ENCODE measurements at regions not wholly inside any gene's neighbourhood (a gene's known extent, or its start where the extent isn't known, plus 50 kb on each side); places are given as distances from the start of the nearest gene placed in this dataset.

DNA sequence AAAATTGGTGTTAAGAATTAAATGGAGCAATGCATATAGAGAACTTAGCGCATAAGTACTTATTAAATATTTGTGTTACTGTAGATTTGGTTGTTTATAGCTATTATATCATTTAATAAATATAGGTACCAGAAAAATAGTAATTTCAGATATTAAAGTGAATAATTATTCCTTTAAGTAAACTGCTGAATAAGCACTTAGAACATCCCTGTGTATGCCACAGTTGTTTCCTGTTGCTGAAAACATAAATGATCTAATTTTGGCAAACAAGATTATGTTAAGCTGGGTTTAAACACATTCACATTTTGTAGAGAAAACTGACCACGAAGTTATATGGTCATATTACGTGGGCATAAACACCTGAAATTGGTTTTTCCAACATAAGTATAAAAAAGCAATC, 388.0 kb upstream of the ZNF804A start:
- no peak overlapping the region for H4K5ac ChIP-seq (ENCODE audit: low read length)
- H3K36me3 ChIP-seq (ENCODE audit: control insufficient read depth, insufficient read depth, low read length) = no peaks in the 10 kb centered on the region
- H4K8ac ChIP-seq (ENCODE audit: low read depth, low read length) = no peak overlapping the region
- H3K23ac ChIP-seq (ENCODE audit: low read length) = no peak overlapping the region
- no peak overlapping the region for H3K4me3 ChIP-seq (ENCODE audit: low read length)
- no peak overlapping the region for H3K4me2 ChIP-seq (ENCODE audit: low read length)
- no peak overlapping the region for H2BK5ac ChIP-seq (ENCODE audit: low read length)
- H3K27ac ChIP-seq (ENCODE audit: low read depth, low read length) = no peak overlapping the region
- H2AK5ac ChIP-seq (ENCODE audit: low read length) = no peak overlapping the region
- DNase-seq = no peak
- no peak overlapping the region for H3K18ac ChIP-seq (ENCODE audit: low read length)
- H3K79me2 ChIP-seq (ENCODE audit: control insufficient read depth, insufficient read depth, low read length) = no peaks in the 10 kb centered on the region
- no peaks in the 10 kb centered on the region for H3K4me1 ChIP-seq (ENCODE audit: control insufficient read depth, low read depth, low read length)
- no peak overlapping the region for H3K9ac ChIP-seq (ENCODE audit: low read length)
- no peak overlapping the region for H2BK15ac ChIP-seq (replicated peaks; ENCODE audit: low read depth)
- H2BK120ac ChIP-seq (ENCODE audit: low read depth, low read length) = no peak overlapping the region
- no peaks in the 10 kb centered on the region for H3K79me1 ChIP-seq (ENCODE audit: low read length)
- H3K56ac ChIP-seq (ENCODE audit: low read length) = no peak overlapping the region
- H3K27me3 ChIP-seq (ENCODE audit: insufficient read depth, low read length, poor library complexity) = no peaks in the 10 kb centered on the region
- H3K4ac ChIP-seq (ENCODE audit: low read depth, low read length) = no peak overlapping the region
- WGBS (ENCODE audit: extremely low coverage, insufficient coverage, low lambda C conversion rate) = no CpG with 5 or more reads among the region's 3 CpGs

- no peak overlapping the region for H3K4me2 ChIP-seq (ENCODE audit: low read length)
- no peak overlapping the region for H2BK15ac ChIP-seq (replicated peaks; ENCODE audit: low read depth)
- no peaks in the 10 kb centered on the region for H3K4me1 ChIP-seq (ENCODE audit: control insufficient read depth, low read depth, low read length)
- no peak overlapping the region for H3K9ac ChIP-seq (ENCODE audit: low read length)
- no peak overlapping the region for H3K18ac ChIP-seq (ENCODE audit: low read length)
- H3K4ac ChIP-seq (ENCODE audit: low read depth, low read length) = no peak overlapping the region
- no peak overlapping the region for H3K56ac ChIP-seq (ENCODE audit: low read length)
- no peaks in the 10 kb centered on the region for H3K79me1 ChIP-seq (ENCODE audit: low read length)
- no peak overlapping the region for H4K5ac ChIP-seq (ENCODE audit: low read length)
- no peak overlapping the region for H2BK5ac ChIP-seq (ENCODE audit: low read length)
- no peaks in the 10 kb centered on the region for H3K79me2 ChIP-seq (ENCODE audit: control insufficient read depth, insufficient read depth, low read length)
- no peaks in the 10 kb centered on the region for H3K36me3 ChIP-seq (ENCODE audit: control insufficient read depth, insufficient read depth, low read length)
- H2BK120ac ChIP-seq (ENCODE audit: low read depth, low read length) = no peak overlapping the region
- H3K4me3 ChIP-seq (ENCODE audit: low read length) = no peak overlapping the region
- WGBS (ENCODE audit: extremely low coverage, insufficient coverage, low lambda C conversion rate) = no CpG with 5 or more reads among the region's 1 CpG
- H2AK5ac ChIP-seq (ENCODE audit: low read length) = no peak overlapping the region
- DNase-seq = no peak
- no peak overlapping the region for H4K8ac ChIP-seq (ENCODE audit: low read depth, low read length)
- H3K27ac ChIP-seq (ENCODE audit: low read depth, low read length) = no peak overlapping the region
- no peaks in the 10 kb centered on the region for H3K27me3 ChIP-seq (ENCODE audit: insufficient read depth, low read length, poor library complexity)
- H3K23ac ChIP-seq (ENCODE audit: low read length) = no peak overlapping the region
Measured at GRCh38 chr2:184215745-184216144, 382.6 kb upstream of the ZNF804A start.

DNA sequence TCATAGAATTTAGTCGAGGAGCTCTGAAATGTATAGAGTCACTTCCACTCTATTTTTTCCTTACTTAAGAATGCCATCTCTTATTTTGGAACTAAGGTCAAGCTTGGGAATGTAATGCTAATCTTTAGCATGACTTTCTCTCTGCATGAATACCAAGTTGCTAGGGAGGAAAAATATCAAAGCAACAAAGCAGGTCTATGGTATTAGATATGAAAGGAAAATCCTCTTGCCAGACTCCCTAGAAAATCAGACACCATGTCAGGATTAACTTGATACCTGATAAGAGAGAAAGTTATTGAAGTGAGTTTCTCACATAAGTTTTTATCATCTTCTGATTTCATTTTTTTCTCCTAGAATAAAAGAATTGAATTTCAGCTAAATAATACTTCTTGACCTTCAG, 341.7 kb upstream of the ZNF804A start:
- Histone ChIP-seq H3K27ac (ENCODE audit: low read depth, low read length) (no peak overlapping the region), H3K4me1 (ENCODE audit: control insufficient read depth, low read depth, low read length) (no peaks in the 10 kb centered on the region), H3K36me3 (ENCODE audit: control insufficient read depth, insufficient read depth, low read length) (no peaks in the 10 kb centered on the region), H3K4ac (ENCODE audit: low read depth, low read length) (no peak overlapping the region), H2BK5ac (ENCODE audit: low read length) (no peak overlapping the region), H3K79me2 (ENCODE audit: control insufficient read depth, insufficient read depth, low read length) (no peaks in the 10 kb centered on the region), H2BK120ac (ENCODE audit: low read depth, low read length) (no peak overlapping the region), H2AK5ac (ENCODE audit: low read length) (no peak overlapping the region), H3K23ac (ENCODE audit: low read length) (no peak overlapping the region), H3K18ac (ENCODE audit: low read length) (no peak overlapping the region), H2BK15ac (replicated peaks; ENCODE audit: low read depth) (no peak overlapping the region), H4K8ac (ENCODE audit: low read depth, low read length) (no peak overlapping the region), H3K9ac (ENCODE audit: low read length) (no peak overlapping the region), H3K4me2 (ENCODE audit: low read length) (no peak overlapping the region), H3K4me3 (ENCODE audit: low read length) (no peak overlapping the region), H3K27me3 (ENCODE audit: insufficient read depth, low read length, poor library complexity) (no peaks in the 10 kb centered on the region), H4K5ac (ENCODE audit: low read length) (no peak overlapping the region), H3K79me1 (ENCODE audit: low read length) (no peaks in the 10 kb centered on the region), H3K56ac (ENCODE audit: low read length) (no peak overlapping the region)
- no peak for DNase-seq
- WGBS (ENCODE audit: extremely low coverage, insufficient coverage, low lambda C conversion rate) = no CpG with 5 or more reads among the region's 1 CpG

DNA sequence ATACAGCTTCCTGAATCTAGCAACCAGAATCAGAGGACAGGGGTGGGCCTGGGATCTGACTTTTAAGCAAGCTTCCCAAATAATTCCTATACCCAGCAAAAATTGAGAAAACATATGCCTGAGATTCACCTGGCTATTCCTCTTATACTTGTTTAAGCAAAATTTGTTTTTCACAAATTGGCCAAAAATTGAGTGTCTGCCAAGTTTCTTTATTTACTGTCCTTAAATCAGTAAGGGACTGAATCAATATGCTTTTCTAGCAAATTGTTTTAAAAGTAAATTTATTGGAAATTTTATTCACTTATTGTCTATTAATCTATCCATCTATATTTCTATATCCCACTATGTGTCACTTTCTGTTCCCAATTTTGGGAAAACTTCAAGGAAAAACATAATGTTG, 337.0 kb upstream of the ZNF804A start:
- H3K4me3 ChIP-seq (ENCODE audit: low read length) = no peak overlapping the region
- H3K23ac ChIP-seq (ENCODE audit: low read length) = no peak overlapping the region
- H3K27ac ChIP-seq (ENCODE audit: low read depth, low read length) = no peak overlapping the region
- H3K18ac ChIP-seq (ENCODE audit: low read length) = no peak overlapping the region
- H3K56ac ChIP-seq (ENCODE audit: low read length) = no peak overlapping the region
- H2BK120ac ChIP-seq (ENCODE audit: low read depth, low read length) = no peak overlapping the region
- no peaks in the 10 kb centered on the region for H3K36me3 ChIP-seq (ENCODE audit: control insufficient read depth, insufficient read depth, low read length)
- DNase-seq = no peak
- H4K5ac ChIP-seq (ENCODE audit: low read length) = no peak overlapping the region
- no peak overlapping the region for H2AK5ac ChIP-seq (ENCODE audit: low read length)
- H2BK5ac ChIP-seq (ENCODE audit: low read length) = no peak overlapping the region
- H4K8ac ChIP-seq (ENCODE audit: low read depth, low read length) = no peak overlapping the region
- no peaks in the 10 kb centered on the region for H3K79me1 ChIP-seq (ENCODE audit: low read length)
- H3K9ac ChIP-seq (ENCODE audit: low read length) = no peak overlapping the region
- no peaks in the 10 kb centered on the region for H3K27me3 ChIP-seq (ENCODE audit: insufficient read depth, low read length, poor library complexity)
- H3K4ac ChIP-seq (ENCODE audit: low read depth, low read length) = no peak overlapping the region
- H3K4me2 ChIP-seq (ENCODE audit: low read length) = no peak overlapping the region
- H3K79me2 ChIP-seq (ENCODE audit: control insufficient read depth, insufficient read depth, low read length) = no peaks in the 10 kb centered on the region
- no peaks in the 10 kb centered on the region for H3K4me1 ChIP-seq (ENCODE audit: control insufficient read depth, low read depth, low read length)
- H2BK15ac ChIP-seq (replicated peaks; ENCODE audit: low read depth) = no peak overlapping the region

- no peak overlapping the region for H2AK5ac ChIP-seq (ENCODE audit: low read length)
- no peak overlapping the region for H3K27ac ChIP-seq (ENCODE audit: low read depth, low read length)
- no peak for DNase-seq
- no peak overlapping the region for H2BK15ac ChIP-seq (replicated peaks; ENCODE audit: low read depth)
- no CpG with 5 or more reads among the region's 3 CpGs for WGBS (ENCODE audit: extremely low coverage, insufficient coverage, low lambda C conversion rate)
- H3K23ac ChIP-seq (ENCODE audit: low read length) = no peak overlapping the region
- no peaks in the 10 kb centered on the region for H3K79me1 ChIP-seq (ENCODE audit: low read length)
- H2BK5ac ChIP-seq (ENCODE audit: low read length) = no peak overlapping the region
- no peak overlapping the region for H3K56ac ChIP-seq (ENCODE audit: low read length)
- no peak overlapping the region for H3K9ac ChIP-seq (ENCODE audit: low read length)
- no peaks in the 10 kb centered on the region for H3K79me2 ChIP-seq (ENCODE audit: control insufficient read depth, insufficient read depth, low read length)
- no peak overlapping the region for H3K4ac ChIP-seq (ENCODE audit: low read depth, low read length)
- no peak overlapping the region for H3K4me2 ChIP-seq (ENCODE audit: low read length)
- no peak overlapping the region for H4K8ac ChIP-seq (ENCODE audit: low read depth, low read length)
- no peak overlapping the region for H3K4me3 ChIP-seq (ENCODE audit: low read length)
- H3K36me3 ChIP-seq (ENCODE audit: control insufficient read depth, insufficient read depth, low read length) = no peaks in the 10 kb centered on the region
- no peaks in the 10 kb centered on the region for H3K27me3 ChIP-seq (ENCODE audit: insufficient read depth, low read length, poor library complexity)
- no peak overlapping the region for H2BK120ac ChIP-seq (ENCODE audit: low read depth, low read length)
- H3K4me1 ChIP-seq (ENCODE audit: control insufficient read depth, low read depth, low read length) = no peaks in the 10 kb centered on the region
- no peak overlapping the region for H4K5ac ChIP-seq (ENCODE audit: low read length)
- no peak overlapping the region for H3K18ac ChIP-seq (ENCODE audit: low read length)
Measured at GRCh38 chr2:184261818-184262217, 336.5 kb upstream of the ZNF804A start.

DNA sequence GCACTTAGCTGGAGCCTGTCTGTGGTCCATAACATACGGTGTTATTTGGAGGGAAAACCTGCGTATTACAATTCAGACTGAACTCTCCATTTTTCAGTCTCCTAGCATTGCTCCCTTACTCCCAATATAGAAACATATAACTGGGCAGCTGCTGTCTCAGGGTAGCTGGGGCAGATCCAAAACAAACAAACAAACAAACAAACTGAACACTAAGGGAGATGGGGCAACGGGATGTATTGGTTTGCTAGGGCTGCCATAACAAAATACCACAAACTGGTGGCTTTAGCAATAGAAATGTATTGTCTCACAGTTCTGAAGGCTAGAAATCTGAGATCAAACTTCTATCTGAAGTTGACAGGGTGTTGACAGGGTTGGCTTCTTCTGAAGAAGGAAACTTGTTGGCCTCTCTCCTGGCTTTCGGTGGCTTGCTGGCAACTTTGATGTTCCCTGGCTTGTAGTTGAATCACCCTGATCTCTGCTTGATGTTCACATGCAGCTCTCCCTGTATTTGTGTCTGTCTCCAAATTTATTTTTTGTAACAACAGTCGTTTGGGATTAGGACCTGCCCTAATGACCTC, 329.3 kb upstream of the ZNF804A start:
- H3K56ac ChIP-seq (ENCODE audit: low read length) = no peak overlapping the region
- H4K5ac ChIP-seq (ENCODE audit: low read length) = no peak overlapping the region
- no peak overlapping the region for H3K4ac ChIP-seq (ENCODE audit: low read depth, low read length)
- H3K23ac ChIP-seq (ENCODE audit: low read length) = no peak overlapping the region
- H3K4me3 ChIP-seq (ENCODE audit: low read length) = no peak overlapping the region
- no peak overlapping the region for H2BK120ac ChIP-seq (ENCODE audit: low read depth, low read length)
- no peaks in the 10 kb centered on the region for H3K79me1 ChIP-seq (ENCODE audit: low read length)
- H3K9ac ChIP-seq (ENCODE audit: low read length) = no peak overlapping the region
- H3K18ac ChIP-seq (ENCODE audit: low read length) = no peak overlapping the region
- no peak overlapping the region for H2AK5ac ChIP-seq (ENCODE audit: low read length)
- no peaks in the 10 kb centered on the region for H3K79me2 ChIP-seq (ENCODE audit: control insufficient read depth, insufficient read depth, low read length)
- H4K8ac ChIP-seq (ENCODE audit: low read depth, low read length) = no peak overlapping the region
- H3K4me2 ChIP-seq (ENCODE audit: low read length) = no peak overlapping the region
- WGBS (ENCODE audit: extremely low coverage, insufficient coverage, low lambda C conversion rate) = no CpG with 5 or more reads among the region's 5 CpGs
- H3K36me3 ChIP-seq (ENCODE audit: control insufficient read depth, insufficient read depth, low read length) = no peaks in the 10 kb centered on the region
- no peaks in the 10 kb centered on the region for H3K27me3 ChIP-seq (ENCODE audit: insufficient read depth, low read length, poor library complexity)
- H3K4me1 ChIP-seq (ENCODE audit: control insufficient read depth, low read depth, low read length) = no peaks in the 10 kb centered on the region
- no peak overlapping the region for H2BK15ac ChIP-seq (replicated peaks; ENCODE audit: low read depth)
- no peak overlapping the region for H3K27ac ChIP-seq (ENCODE audit: low read depth, low read length)
- H2BK5ac ChIP-seq (ENCODE audit: low read length) = no peak overlapping the region
- DNase-seq = no peak

Data from mesendoderm (in vitro differentiated cells).